ENCODE measurements at regions not wholly inside any gene's neighbourhood (a gene's known extent, or its start where the extent isn't known, plus 50 kb on each side); places are given as distances from the start of the nearest gene placed in this dataset.
"Not testable (repeated sequence)": the region's sequence is repeated elsewhere in the genome, so short reads cannot be mapped to it uniquely, and the experiment has no call there.

- Histone ChIP-seq H3K27ac (ENCODE audit: low read depth, low read length) (no peak overlapping the region), H3K9ac (ENCODE audit: low read length) (no peak overlapping the region), H3K9me3 (ENCODE audit: control insufficient read depth, insufficient read depth, low read depth, low read length) (no peaks in the 10 kb centered on the region), H3K36me3 (ENCODE audit: control insufficient read depth, insufficient read depth, low read length) (no peaks in the 10 kb centered on the region), H3K4me1 (ENCODE audit: control insufficient read depth, insufficient read depth, low read length) (peaks cover 11% of the 10 kb centered on the region), H3K4me3 (ENCODE audit: low read depth, low read length) (no peak overlapping the region), H3K27me3 (ENCODE audit: control insufficient read depth, insufficient read depth, low read length) (peaks cover 22% of the 10 kb centered on the region)
Observed at GRCh38 chr5:1639757-1640156, 116.0 kb upstream of the LPCAT1 start.

GRCh38 chr5:1638658-1639400 lies 115.1 kb upstream of the LPCAT1 start:
- no peaks in the 10 kb centered on the region for H3K9me3 ChIP-seq (ENCODE audit: control insufficient read depth, insufficient read depth, low read depth, low read length)
- H3K27me3 ChIP-seq (ENCODE audit: control insufficient read depth, insufficient read depth, low read length), result peaks cover 15% of the 10 kb centered on the region
- no peaks in the 10 kb centered on the region for H3K36me3 ChIP-seq (ENCODE audit: control insufficient read depth, insufficient read depth, low read length)
- no peak overlapping the region for H3K9ac ChIP-seq (ENCODE audit: low read length)
- H3K4me3 ChIP-seq (ENCODE audit: low read depth, low read length), result no peak overlapping the region
- H3K27ac ChIP-seq (ENCODE audit: low read depth, low read length), result no peak overlapping the region
- H3K4me1 ChIP-seq (ENCODE audit: control insufficient read depth, insufficient read depth, low read length), result peaks cover 11% of the 10 kb centered on the region

GRCh38 chr5:1637639-1638481 lies 114.1 kb upstream of the LPCAT1 start:
- Histone ChIP-seq H3K4me1 (ENCODE audit: control insufficient read depth, insufficient read depth, low read length) (peaks cover 8% of the 10 kb centered on the region; the same call in 1 of the 2 replicates), H3K4me3 (ENCODE audit: low read depth, low read length) (no peak overlapping the region), H3K9me3 (ENCODE audit: control insufficient read depth, insufficient read depth, low read depth, low read length) (no peaks in the 10 kb centered on the region), H3K36me3 (ENCODE audit: control insufficient read depth, insufficient read depth, low read length) (no peaks in the 10 kb centered on the region), H3K27ac (ENCODE audit: low read depth, low read length) (no peak overlapping the region), H3K9ac (ENCODE audit: low read length) (no peak overlapping the region), H3K27me3 (ENCODE audit: control insufficient read depth, insufficient read depth, low read length) (peaks cover 5% of the 10 kb centered on the region; the same call in 1 of the 2 replicates)

- H3K27ac ChIP-seq (ENCODE audit: low read depth, low read length), result no peak overlapping the region
- no peaks in the 10 kb centered on the region for H3K9me3 ChIP-seq (ENCODE audit: control insufficient read depth, insufficient read depth, low read depth, low read length)
- H3K9ac ChIP-seq (ENCODE audit: low read length), result no peak overlapping the region
- H3K4me1 ChIP-seq (ENCODE audit: control insufficient read depth, insufficient read depth, low read length), result peaks cover 8% of the 10 kb centered on the region; the same call in 1 of the 2 replicates
- H3K36me3 ChIP-seq (ENCODE audit: control insufficient read depth, insufficient read depth, low read length), result no peaks in the 10 kb centered on the region
- no peaks in the 10 kb centered on the region for H3K27me3 ChIP-seq (ENCODE audit: control insufficient read depth, insufficient read depth, low read length)
- no peak overlapping the region for H3K4me3 ChIP-seq (ENCODE audit: low read depth, low read length)
Observed at GRCh38 chr5:1636981-1637638, 113.3 kb upstream of the LPCAT1 start.

- not testable (repeated sequence) for H3K9me3 ChIP-seq (ENCODE audit: control insufficient read depth, insufficient read depth, low read depth, low read length); H3K27ac ChIP-seq (ENCODE audit: low read depth, low read length); H3K9ac ChIP-seq (ENCODE audit: low read length); H3K27me3 ChIP-seq (ENCODE audit: control insufficient read depth, insufficient read depth, low read length); H3K4me3 ChIP-seq (ENCODE audit: low read depth, low read length); H3K4me1 ChIP-seq (ENCODE audit: control insufficient read depth, insufficient read depth, low read length); H3K36me3 ChIP-seq (ENCODE audit: control insufficient read depth, insufficient read depth, low read length)
Observed at GRCh38 chr5:1636208-1636770, 112.5 kb upstream of the LPCAT1 start.

GRCh38 chr5:1635477-1635876 lies 111.7 kb upstream of the LPCAT1 start:
- H3K4me1 ChIP-seq (ENCODE audit: control insufficient read depth, insufficient read depth, low read length); H3K27me3 ChIP-seq (ENCODE audit: control insufficient read depth, insufficient read depth, low read length); H3K9ac ChIP-seq (ENCODE audit: low read length); H3K4me3 ChIP-seq (ENCODE audit: low read depth, low read length); H3K9me3 ChIP-seq (ENCODE audit: control insufficient read depth, insufficient read depth, low read depth, low read length); H3K36me3 ChIP-seq (ENCODE audit: control insufficient read depth, insufficient read depth, low read length); H3K27ac ChIP-seq (ENCODE audit: low read depth, low read length): not testable (repeated sequence)

GRCh38 chr5:1634337-1634661 lies 110.5 kb upstream of the LPCAT1 start:
- no peaks in the 10 kb centered on the region for H3K4me1 ChIP-seq (ENCODE audit: control insufficient read depth, insufficient read depth, low read length)
- no peaks in the 10 kb centered on the region for H3K9me3 ChIP-seq (ENCODE audit: control insufficient read depth, insufficient read depth, low read depth, low read length)
- no peaks in the 10 kb centered on the region for H3K27me3 ChIP-seq (ENCODE audit: control insufficient read depth, insufficient read depth, low read length)
- peak overlapping the region; percentile 51 for H3K9ac ChIP-seq (ENCODE audit: low read length)
- H3K27ac ChIP-seq (ENCODE audit: low read depth, low read length), result no peak overlapping the region
- H3K4me3 ChIP-seq (ENCODE audit: low read depth, low read length), result peak overlapping the region; percentile 67
- H3K36me3 ChIP-seq (ENCODE audit: control insufficient read depth, insufficient read depth, low read length), result peaks cover 4% of the 10 kb centered on the region

- peak overlapping the region; percentile 67 for H3K4me3 ChIP-seq (ENCODE audit: low read depth, low read length)
- H3K27me3 ChIP-seq (ENCODE audit: control insufficient read depth, insufficient read depth, low read length), result no peaks in the 10 kb centered on the region
- H3K9ac ChIP-seq (ENCODE audit: low read length), result peak overlapping the region; percentile 51
- no peak overlapping the region for H3K27ac ChIP-seq (ENCODE audit: low read depth, low read length)
- H3K9me3 ChIP-seq (ENCODE audit: control insufficient read depth, insufficient read depth, low read depth, low read length), result no peaks in the 10 kb centered on the region
- H3K4me1 ChIP-seq (ENCODE audit: control insufficient read depth, insufficient read depth, low read length), result no peaks in the 10 kb centered on the region
- peaks cover 4% of the 10 kb centered on the region for H3K36me3 ChIP-seq (ENCODE audit: control insufficient read depth, insufficient read depth, low read length)
Observed at GRCh38 chr5:1633605-1634336, 110.0 kb upstream of the LPCAT1 start.

- not testable (repeated sequence) for H3K4me1 ChIP-seq (ENCODE audit: control insufficient read depth, insufficient read depth, low read length); H3K36me3 ChIP-seq (ENCODE audit: control insufficient read depth, insufficient read depth, low read length); H3K9ac ChIP-seq (ENCODE audit: low read length); H3K4me3 ChIP-seq (ENCODE audit: low read depth, low read length); H3K27me3 ChIP-seq (ENCODE audit: control insufficient read depth, insufficient read depth, low read length); H3K9me3 ChIP-seq (ENCODE audit: control insufficient read depth, insufficient read depth, low read depth, low read length); H3K27ac ChIP-seq (ENCODE audit: low read depth, low read length)
Observed at GRCh38 chr5:1631004-1631403, 107.2 kb upstream of the LPCAT1 start.

- not testable (repeated sequence) for H3K27ac ChIP-seq (ENCODE audit: low read depth, low read length); H3K4me1 ChIP-seq (ENCODE audit: control insufficient read depth, insufficient read depth, low read length); H3K9ac ChIP-seq (ENCODE audit: low read length); H3K36me3 ChIP-seq (ENCODE audit: control insufficient read depth, insufficient read depth, low read length); H3K27me3 ChIP-seq (ENCODE audit: control insufficient read depth, insufficient read depth, low read length); H3K4me3 ChIP-seq (ENCODE audit: low read depth, low read length)
- H3K9me3 ChIP-seq (ENCODE audit: control insufficient read depth, insufficient read depth, low read depth, low read length), result peaks cover 16% of the 10 kb centered on the region
Observed at GRCh38 chr5:1626397-1626796, 102.6 kb upstream of the LPCAT1 start.

Measured in HUES6 (cell line).